C4-2B (cell line): ENCODE measurements at regions not wholly inside any gene's neighbourhood (a gene's known extent, or its start where the extent isn't known, plus 50 kb on each side); places are given as distances from the start of the nearest gene placed in this dataset.

Source experiments
- CTCF ChIP-seq: fragments of 450-650 bp; conservative IDR thresholded peaks from 2 replicates; pipeline ENCODE4 v1.5.1; 2017; ENCODE audit warnings: mild to moderate bottlenecking
- ZFX ChIP-seq: fragments of 450-650 bp; IDR thresholded peaks from 2 replicates; pipeline ENCODE4 v1.6.1; 2017

- TF ChIP-seq CTCF (no peak), ZFX (no peak)
Measured at GRCh38 chr20:40192081-40192480, 497.0 kb downstream of the MAFB start.
